Epidermal melanocyte (primary cell): ENCODE measurements at regions not wholly inside any gene's neighbourhood (a gene's known extent, or its start where the extent isn't known, plus 50 kb on each side); places are given as distances from the start of the nearest gene placed in this dataset.

Experiments used
- DNase-seq: peaks from one replicate; pipeline ENCODE4 v3.0.0; 2011; ENCODE audit warnings: low spot score; ENCODE audit not compliant: insufficient read length

DNA sequence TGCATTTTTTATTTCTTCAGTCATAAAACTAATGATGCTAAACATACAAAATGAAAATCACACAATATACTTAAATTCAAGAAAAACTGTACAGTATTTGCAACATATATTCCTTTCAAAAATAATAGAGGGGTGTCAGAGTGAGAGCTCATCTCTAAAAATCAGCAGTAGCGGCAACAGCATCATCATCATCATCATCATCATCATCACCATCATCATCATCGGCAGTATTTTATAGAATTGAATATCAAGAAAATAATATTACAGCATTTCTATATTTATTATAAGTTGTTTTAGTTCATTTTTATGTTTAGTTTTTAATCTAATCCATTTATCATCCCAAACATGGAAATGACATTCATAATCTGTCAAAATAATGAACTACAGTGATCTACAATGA is 67.4 kb upstream of the PPP1R3A start:
- no peak for DNase-seq

DNA sequence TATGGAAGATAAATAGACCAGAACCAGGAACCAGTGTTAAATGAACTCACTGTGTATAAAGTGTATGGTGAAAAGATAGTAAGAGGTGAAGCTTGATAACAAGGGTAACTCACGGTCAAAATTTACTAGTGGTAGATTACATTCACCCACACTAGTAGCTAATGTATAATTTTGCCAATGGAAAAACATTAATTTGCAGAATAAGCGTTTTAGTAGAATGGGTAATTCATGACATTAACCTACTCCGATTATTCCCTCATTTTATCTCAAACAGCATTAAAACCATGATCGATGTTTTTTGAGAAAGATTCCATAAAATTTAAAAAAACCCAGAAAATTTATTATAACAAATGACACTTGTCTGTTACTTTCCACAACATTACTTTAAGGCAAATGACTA is 57.7 kb upstream of the PPP1R3A start:
- DNase-seq = no peak

DNA sequence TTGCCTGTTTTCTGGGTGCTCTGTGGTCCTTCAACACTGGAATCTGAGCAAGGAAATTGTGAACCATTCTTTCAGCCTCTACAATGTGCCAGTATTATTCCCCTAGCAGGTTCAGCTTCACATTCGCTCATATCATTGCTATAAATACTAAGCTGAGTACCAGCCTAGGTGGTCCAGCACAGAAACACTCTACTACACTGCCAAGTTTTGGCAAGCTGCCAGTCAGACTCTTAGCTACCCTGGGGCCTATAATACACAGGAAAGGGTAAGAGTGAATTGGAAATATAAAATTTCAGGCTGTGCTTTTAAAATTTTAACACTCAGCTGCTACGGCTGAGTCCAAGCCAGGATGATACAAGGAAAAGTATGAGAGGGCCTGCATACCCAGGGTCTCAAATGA is 49.9 kb upstream of the PPP1R3A start:
- DNase-seq = no peak
